K562 (cell line): ENCODE measurements at regions not wholly inside any gene's neighbourhood (a gene's known extent, or its start where the extent isn't known, plus 50 kb on each side); places are given as distances from the start of the nearest gene placed in this dataset.

Experiments
- ARHGAP35 ChIP-seq: fragments of 450-650 bp; IDR thresholded peaks from 2 replicates; pipeline ENCODE4 v1.6.1; 2018; ENCODE audit not compliant: partially characterized antibody
- C11orf30 ChIP-seq: fragments of 450-650 bp; IDR thresholded peaks from 2 replicates; pipeline ENCODE4 v1.6.1; 2016; ENCODE audit warnings: low read depth, mild to moderate bottlenecking
- CBFB ChIP-seq: sonication (generic); formaldehyde crosslinking; IDR thresholded peaks from 2 replicates; pipeline ENCODE4 v1.4.0; 2020; ENCODE audit warnings: mild to moderate bottlenecking, missing genetic modification reagents
- CXXC5 ChIP-seq: fragments of 250-450 bp; sonication (Bioruptor Pico); IDR thresholded peaks from 2 replicates; pipeline ENCODE4 v1.8.0; 2022; ENCODE audit warnings: inconsistent platforms, mild to moderate bottlenecking, moderate library complexity
- DDX20 ChIP-seq: fragments of 450-650 bp; IDR thresholded peaks from 2 replicates; pipeline ENCODE4 v1.6.1; 2016; ENCODE audit warnings: missing genetic modification characterization, low read depth, mild to moderate bottlenecking, missing compliant biosample characterization, moderate library complexity
- DPF2 ChIP-seq: fragments of 450-650 bp; IDR thresholded peaks from 2 replicates; pipeline ENCODE4 v1.6.1; 2016
- GABPA ChIP-seq: fragments of 200-800 bp; sonication (Bioruptor generic); conservative IDR thresholded peaks from 2 replicates; pipeline ENCODE4 v1.6.1; 2016; ENCODE audit warnings: low read depth, missing genetic modification characterization, missing compliant biosample characterization
- GTF2F1 ChIP-seq: IDR thresholded peaks from 2 replicates; pipeline ENCODE4 v1.6.1; 2011; ENCODE audit warnings: low read depth, low read length, improper control_type of control experiment
- HDAC2 ChIP-seq: fragments of 450-650 bp; IDR thresholded peaks from 2 replicates; pipeline ENCODE4 v1.6.1; 2016; ENCODE audit warnings: mild to moderate bottlenecking
- NEUROD1 ChIP-seq: fragments of 150-350 bp; IDR thresholded peaks from 2 replicates; pipeline ENCODE4 v1.6.1; 2014; ENCODE audit warnings: borderline replicate concordance, low read length, low read depth; ENCODE audit not compliant: partially characterized antibody
- POU5F1 ChIP-seq: fragments of 150-350 bp; IDR thresholded peaks from 2 replicates; pipeline ENCODE4 v1.6.1; 2014; ENCODE audit warnings: borderline replicate concordance, low read length, low read depth, mild to moderate bottlenecking; ENCODE audit not compliant: partially characterized antibody
- RB1 ChIP-seq: fragments of 450-650 bp; IDR thresholded peaks from 2 replicates; pipeline ENCODE4 v1.6.1; 2017; ENCODE audit warnings: low read depth, mild to moderate bottlenecking
- RHOXF2B ChIP-seq: fragments of 250-450 bp; sonication (Bioruptor Pico); conservative IDR thresholded peaks from 2 replicates; pipeline ENCODE4 v1.5.1; 2021
- SAFB2 ChIP-seq: fragments of 200-400 bp; formaldehyde crosslinking; IDR thresholded peaks from 2 replicates; pipeline ENCODE4 v1.6.1; 2018; ENCODE audit warnings: borderline replicate concordance, low read length, low read depth, moderate library complexity; ENCODE audit not compliant: severe bottlenecking
- SETDB1 ChIP-seq: IDR thresholded peaks from one replicate; pipeline ENCODE4 v1.6.1; 2012; ENCODE audit warnings: low read length, control low read depth, inconsistent platforms
- SMARCA4 ChIP-seq: fragments of 450-650 bp; IDR thresholded peaks from 2 replicates; pipeline ENCODE4 v1.6.1; 2016
- STAG1 ChIP-seq: sonication (generic); formaldehyde crosslinking; IDR thresholded peaks from 2 replicates; pipeline ENCODE4 v1.5.0; 2020; ENCODE audit warnings: missing genetic modification reagents, borderline replicate concordance
- TBP ChIP-seq: optimal IDR thresholded peaks from 2 replicates; pipeline ENCODE3; 2011; ENCODE audit warnings: low read depth, low read length, improper control_type of control experiment
- THAP12 ChIP-seq: fragments of 250-450 bp; sonication (Bioruptor Pico); IDR thresholded peaks from 2 replicates; pipeline ENCODE4 v1.9.0; 2021; ENCODE audit warnings: mild to moderate bottlenecking, inconsistent platforms
- ZC3H4 ChIP-seq: sonication (generic); formaldehyde crosslinking; IDR thresholded peaks from 2 replicates; pipeline ENCODE4 v1.9.0; 2021; ENCODE audit warnings: missing genetic modification reagents, borderline replicate concordance
- ZNF507 ChIP-seq: conservative IDR thresholded peaks from 2 replicates; pipeline ENCODE4 v1.6.1; 2017; ENCODE audit warnings: missing genetic modification characterization, missing compliant biosample characterization
- ZNF644 ChIP-seq: fragments of 200-800 bp; sonication (Bioruptor generic); IDR thresholded peaks from 2 replicates; pipeline ENCODE4 v1.6.1; 2016; ENCODE audit warnings: low read depth, missing genetic modification characterization, missing compliant biosample characterization
- TF ChIP-seq, protein P1 (sequence below): sonication (generic); formaldehyde crosslinking; IDR thresholded peaks from 2 replicates; pipeline ENCODE4 v1.8.1; 2023; ENCODE audit warnings: mild to moderate bottlenecking, missing genetic modification reagents
- TF ChIP-seq, protein P2 (sequence below), 2 experiments: fragments of 450-650 bp in 1 of 2; sonication (generic) in 1 of 2; formaldehyde crosslinking in 1 of 2; IDR thresholded peaks in 1 of 2; conservative IDR thresholded peaks in 1 of 2; 2 replicates each; pipeline versions ENCODE4 v1.6.1 to v1.8.1; 2016 to 2023; ENCODE audit warnings: mild to moderate bottlenecking in 2 of 2, moderate library complexity in 2 of 2, inconsistent platforms in 1 of 2, missing genetic modification reagents in 1 of 2
- TF ChIP-seq, protein P3 (sequence below): fragments of 450-650 bp; IDR thresholded peaks from 2 replicates; pipeline ENCODE4 v1.6.1; 2016

- TF ChIP-seq THAP12 (CRISPR knock-in tag): no peak
- no peak for TF ChIP-seq DDX20 (tag)
- TF ChIP-seq ARHGAP35: no peak
- TF ChIP-seq ZC3H4 (CRISPR knock-in tag): no peak
- TF ChIP-seq, protein P1, sequence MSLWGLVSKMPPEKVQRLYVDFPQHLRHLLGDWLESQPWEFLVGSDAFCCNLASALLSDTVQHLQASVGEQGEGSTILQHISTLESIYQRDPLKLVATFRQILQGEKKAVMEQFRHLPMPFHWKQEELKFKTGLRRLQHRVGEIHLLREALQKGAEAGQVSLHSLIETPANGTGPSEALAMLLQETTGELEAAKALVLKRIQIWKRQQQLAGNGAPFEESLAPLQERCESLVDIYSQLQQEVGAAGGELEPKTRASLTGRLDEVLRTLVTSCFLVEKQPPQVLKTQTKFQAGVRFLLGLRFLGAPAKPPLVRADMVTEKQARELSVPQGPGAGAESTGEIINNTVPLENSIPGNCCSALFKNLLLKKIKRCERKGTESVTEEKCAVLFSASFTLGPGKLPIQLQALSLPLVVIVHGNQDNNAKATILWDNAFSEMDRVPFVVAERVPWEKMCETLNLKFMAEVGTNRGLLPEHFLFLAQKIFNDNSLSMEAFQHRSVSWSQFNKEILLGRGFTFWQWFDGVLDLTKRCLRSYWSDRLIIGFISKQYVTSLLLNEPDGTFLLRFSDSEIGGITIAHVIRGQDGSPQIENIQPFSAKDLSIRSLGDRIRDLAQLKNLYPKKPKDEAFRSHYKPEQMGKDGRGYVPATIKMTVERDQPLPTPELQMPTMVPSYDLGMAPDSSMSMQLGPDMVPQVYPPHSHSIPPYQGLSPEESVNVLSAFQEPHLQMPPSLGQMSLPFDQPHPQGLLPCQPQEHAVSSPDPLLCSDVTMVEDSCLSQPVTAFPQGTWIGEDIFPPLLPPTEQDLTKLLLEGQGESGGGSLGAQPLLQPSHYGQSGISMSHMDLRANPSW (CRISPR knock-in tag): no peak
- no peak for TF ChIP-seq DPF2
- TF ChIP-seq SETDB1: no peak
- no peak for TF ChIP-seq GABPA (tag)
- TF ChIP-seq NEUROD1: no peak
- TF ChIP-seq, protein P2, sequence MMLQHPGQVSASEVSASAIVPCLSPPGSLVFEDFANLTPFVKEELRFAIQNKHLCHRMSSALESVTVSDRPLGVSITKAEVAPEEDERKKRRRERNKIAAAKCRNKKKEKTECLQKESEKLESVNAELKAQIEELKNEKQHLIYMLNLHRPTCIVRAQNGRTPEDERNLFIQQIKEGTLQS (IDR thresholded peaks at IDR 0.05): peak; percentile 55
- TF ChIP-seq, protein P2 (CRISPR knock-in tag; conservative IDR thresholded peaks at IDR 0.05): no peak
- no peak for TF ChIP-seq ZNF507 (tag)
- TF ChIP-seq CBFB (CRISPR knock-in tag): no peak
- TF ChIP-seq CXXC5 (CRISPR knock-in tag): no peak
- no peak for TF ChIP-seq RHOXF2B (CRISPR knock-in tag)
- no peak for TF ChIP-seq HDAC2
- TF ChIP-seq TBP: no peak
- no peak for TF ChIP-seq C11orf30
- TF ChIP-seq RB1: peak; percentile 14; the same call in 1 of the 2 replicates
- no peak for TF ChIP-seq SMARCA4
- TF ChIP-seq, protein P3, sequence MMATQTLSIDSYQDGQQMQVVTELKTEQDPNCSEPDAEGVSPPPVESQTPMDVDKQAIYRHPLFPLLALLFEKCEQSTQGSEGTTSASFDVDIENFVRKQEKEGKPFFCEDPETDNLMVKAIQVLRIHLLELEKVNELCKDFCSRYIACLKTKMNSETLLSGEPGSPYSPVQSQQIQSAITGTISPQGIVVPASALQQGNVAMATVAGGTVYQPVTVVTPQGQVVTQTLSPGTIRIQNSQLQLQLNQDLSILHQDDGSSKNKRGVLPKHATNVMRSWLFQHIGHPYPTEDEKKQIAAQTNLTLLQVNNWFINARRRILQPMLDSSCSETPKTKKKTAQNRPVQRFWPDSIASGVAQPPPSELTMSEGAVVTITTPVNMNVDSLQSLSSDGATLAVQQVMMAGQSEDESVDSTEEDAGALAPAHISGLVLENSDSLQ: no peak
- no peak for TF ChIP-seq GTF2F1
- peak; percentile 49; the same call in 1 of the 2 replicates for TF ChIP-seq STAG1 (CRISPR knock-in tag)
- no peak for TF ChIP-seq ZNF644 (tag)
- TF ChIP-seq POU5F1: no peak
- TF ChIP-seq SAFB2: no peak
Observed at GRCh38 chr2:175366815-175367214, 185.3 kb upstream of the ATP5MC3 start (continued).
